ENCODE measurements at regions not wholly inside any gene's neighbourhood (a gene's known extent, or its start where the extent isn't known, plus 50 kb on each side); places are given as distances from the start of the nearest gene placed in this dataset.

- no peaks in the 10 kb centered on the region for H3K27me3 ChIP-seq (ENCODE audit: control insufficient read depth in 2 of 2, insufficient read depth in 2 of 2, low read length in 2 of 2)
- no peak overlapping the region for H3K27ac ChIP-seq (ENCODE audit: low read depth in 2 of 2, low read length in 2 of 2)
- no peak overlapping the region for H3K9ac ChIP-seq (ENCODE audit: low read depth in 1 of 2, low read length in 2 of 2)
- H3K4me3 ChIP-seq (ENCODE audit: low read length in 2 of 2): no peak overlapping the region
- H3K9me3 ChIP-seq (ENCODE audit: control insufficient read depth in 2 of 2, low read length in 2 of 2): no peaks in the 10 kb centered on the region
- no peaks in the 10 kb centered on the region for H3K4me1 ChIP-seq (ENCODE audit: control insufficient read depth in 2 of 2, insufficient read depth in 2 of 2, low read length in 2 of 2)
- no peaks in the 10 kb centered on the region for H3K36me3 ChIP-seq (ENCODE audit: control insufficient read depth in 2 of 2, insufficient read depth in 2 of 2, low read length in 2 of 2)
Measured at GRCh38 chr3:107882261-107882660, 208.6 kb downstream of the CD47 start.

GRCh38 chr3:107881509-107881908, 209.3 kb downstream of the CD47 start:
- H3K4me3 ChIP-seq (ENCODE audit: low read length in 2 of 2): no peak overlapping the region
- H3K27ac ChIP-seq (ENCODE audit: low read depth in 2 of 2, low read length in 2 of 2): no peak overlapping the region

GRCh38 chr3:107880702-107881101, 210.1 kb downstream of the CD47 start:
- no peak overlapping the region for H3K4me3 ChIP-seq (ENCODE audit: low read length in 2 of 2)

More at GRCh38 chr3:107881509-107881908, 209.3 kb downstream of the CD47 start:
- Histone ChIP-seq H3K4me1 (ENCODE audit: control insufficient read depth in 2 of 2, insufficient read depth in 2 of 2, low read length in 2 of 2) (no peaks in the 10 kb centered on the region), H3K27me3 (ENCODE audit: control insufficient read depth in 2 of 2, insufficient read depth in 2 of 2, low read length in 2 of 2) (no peaks in the 10 kb centered on the region), H3K36me3 (ENCODE audit: control insufficient read depth in 2 of 2, insufficient read depth in 2 of 2, low read length in 2 of 2) (no peaks in the 10 kb centered on the region), H3K9ac (ENCODE audit: low read depth in 1 of 2, low read length in 2 of 2) (no peak overlapping the region), H3K9me3 (ENCODE audit: control insufficient read depth in 2 of 2, low read length in 2 of 2) (no peaks in the 10 kb centered on the region)

GRCh38 chr3:107877936-107878335, 212.9 kb downstream of the CD47 start:
- Histone ChIP-seq H3K4me3 (ENCODE audit: low read length in 2 of 2) (no peak overlapping the region), H3K4me1 (ENCODE audit: control insufficient read depth in 2 of 2, insufficient read depth in 2 of 2, low read length in 2 of 2) (no peaks in the 10 kb centered on the region), H3K27me3 (ENCODE audit: control insufficient read depth in 2 of 2, insufficient read depth in 2 of 2, low read length in 2 of 2) (no peaks in the 10 kb centered on the region), H3K27ac (ENCODE audit: low read depth in 2 of 2, low read length in 2 of 2) (no peak overlapping the region), H3K36me3 (ENCODE audit: control insufficient read depth in 2 of 2, insufficient read depth in 2 of 2, low read length in 2 of 2) (no peaks in the 10 kb centered on the region), H3K9me3 (ENCODE audit: control insufficient read depth in 2 of 2, low read length in 2 of 2) (no peaks in the 10 kb centered on the region), H3K9ac (ENCODE audit: low read depth in 1 of 2, low read length in 2 of 2) (no peak overlapping the region)

More at GRCh38 chr3:107880702-107881101, 210.1 kb downstream of the CD47 start:
- Histone ChIP-seq H3K9ac (ENCODE audit: low read depth in 1 of 2, low read length in 2 of 2) (no peak overlapping the region), H3K27me3 (ENCODE audit: control insufficient read depth in 2 of 2, insufficient read depth in 2 of 2, low read length in 2 of 2) (no peaks in the 10 kb centered on the region), H3K36me3 (ENCODE audit: control insufficient read depth in 2 of 2, insufficient read depth in 2 of 2, low read length in 2 of 2) (no peaks in the 10 kb centered on the region), H3K9me3 (ENCODE audit: control insufficient read depth in 2 of 2, low read length in 2 of 2) (no peaks in the 10 kb centered on the region), H3K4me1 (ENCODE audit: control insufficient read depth in 2 of 2, insufficient read depth in 2 of 2, low read length in 2 of 2) (no peaks in the 10 kb centered on the region), H3K27ac (ENCODE audit: low read depth in 2 of 2, low read length in 2 of 2) (no peak overlapping the region)

- Histone ChIP-seq H3K27ac (ENCODE audit: low read depth in 2 of 2, low read length in 2 of 2) (no peak overlapping the region), H3K4me1 (ENCODE audit: control insufficient read depth in 2 of 2, insufficient read depth in 2 of 2, low read length in 2 of 2) (no peaks in the 10 kb centered on the region), H3K9ac (ENCODE audit: low read depth in 1 of 2, low read length in 2 of 2) (no peak overlapping the region), H3K27me3 (ENCODE audit: control insufficient read depth in 2 of 2, insufficient read depth in 2 of 2, low read length in 2 of 2) (no peaks in the 10 kb centered on the region), H3K36me3 (ENCODE audit: control insufficient read depth in 2 of 2, insufficient read depth in 2 of 2, low read length in 2 of 2) (no peaks in the 10 kb centered on the region), H3K4me3 (ENCODE audit: low read length in 2 of 2) (no peak overlapping the region), H3K9me3 (ENCODE audit: control insufficient read depth in 2 of 2, low read length in 2 of 2) (no peaks in the 10 kb centered on the region)
Measured at GRCh38 chr3:107870943-107871638, 219.7 kb downstream of the CD47 start.

GRCh38 chr3:107870096-107870495, 220.7 kb downstream of the CD47 start:
- no peak overlapping the region for H3K9ac ChIP-seq (ENCODE audit: low read depth in 1 of 2, low read length in 2 of 2)
- H3K4me1 ChIP-seq (ENCODE audit: control insufficient read depth in 2 of 2, insufficient read depth in 2 of 2, low read length in 2 of 2): no peaks in the 10 kb centered on the region
- H3K36me3 ChIP-seq (ENCODE audit: control insufficient read depth in 2 of 2, insufficient read depth in 2 of 2, low read length in 2 of 2): no peaks in the 10 kb centered on the region
- H3K4me3 ChIP-seq (ENCODE audit: low read length in 2 of 2): no peak overlapping the region
- H3K27ac ChIP-seq (ENCODE audit: low read depth in 2 of 2, low read length in 2 of 2): no peak overlapping the region
- no peaks in the 10 kb centered on the region for H3K27me3 ChIP-seq (ENCODE audit: control insufficient read depth in 2 of 2, insufficient read depth in 2 of 2, low read length in 2 of 2)
- H3K9me3 ChIP-seq (ENCODE audit: control insufficient read depth in 2 of 2, low read length in 2 of 2): no peaks in the 10 kb centered on the region

- no peak overlapping the region for H3K27ac ChIP-seq (ENCODE audit: low read depth in 2 of 2, low read length in 2 of 2)
Measured at GRCh38 chr3:107868449-107868848, 222.4 kb downstream of the CD47 start.

GRCh38 chr3:107861904-107862303, 228.9 kb downstream of the CD47 start:
- H3K27ac ChIP-seq (ENCODE audit: low read depth in 2 of 2, low read length in 2 of 2): no peak overlapping the region
- no peaks in the 10 kb centered on the region for H3K9me3 ChIP-seq (ENCODE audit: control insufficient read depth in 2 of 2, low read length in 2 of 2)
- no peak overlapping the region for H3K4me3 ChIP-seq (ENCODE audit: low read length in 2 of 2)
- H3K4me1 ChIP-seq (ENCODE audit: control insufficient read depth in 2 of 2, insufficient read depth in 2 of 2, low read length in 2 of 2): no peaks in the 10 kb centered on the region
- no peaks in the 10 kb centered on the region for H3K27me3 ChIP-seq (ENCODE audit: control insufficient read depth in 2 of 2, insufficient read depth in 2 of 2, low read length in 2 of 2)
- H3K36me3 ChIP-seq (ENCODE audit: control insufficient read depth in 2 of 2, insufficient read depth in 2 of 2, low read length in 2 of 2): no peaks in the 10 kb centered on the region
- no peak overlapping the region for H3K9ac ChIP-seq (ENCODE audit: low read depth in 1 of 2, low read length in 2 of 2)

More at GRCh38 chr3:107868449-107868848, 222.4 kb downstream of the CD47 start:
- no peak overlapping the region for H3K9ac ChIP-seq (ENCODE audit: low read depth in 1 of 2, low read length in 2 of 2)
- no peak overlapping the region for H3K4me3 ChIP-seq (ENCODE audit: low read length in 2 of 2)
- H3K36me3 ChIP-seq (ENCODE audit: control insufficient read depth in 2 of 2, insufficient read depth in 2 of 2, low read length in 2 of 2): no peaks in the 10 kb centered on the region
- H3K9me3 ChIP-seq (ENCODE audit: control insufficient read depth in 2 of 2, low read length in 2 of 2): no peaks in the 10 kb centered on the region
- no peaks in the 10 kb centered on the region for H3K4me1 ChIP-seq (ENCODE audit: control insufficient read depth in 2 of 2, insufficient read depth in 2 of 2, low read length in 2 of 2)
- H3K27me3 ChIP-seq (ENCODE audit: control insufficient read depth in 2 of 2, insufficient read depth in 2 of 2, low read length in 2 of 2): no peaks in the 10 kb centered on the region

- H3K9ac ChIP-seq (ENCODE audit: low read depth in 1 of 2, low read length in 2 of 2): no peak overlapping the region
- no peaks in the 10 kb centered on the region for H3K27me3 ChIP-seq (ENCODE audit: control insufficient read depth in 2 of 2, insufficient read depth in 2 of 2, low read length in 2 of 2)
- no peaks in the 10 kb centered on the region for H3K9me3 ChIP-seq (ENCODE audit: control insufficient read depth in 2 of 2, low read length in 2 of 2)
- H3K36me3 ChIP-seq (ENCODE audit: control insufficient read depth in 2 of 2, insufficient read depth in 2 of 2, low read length in 2 of 2): no peaks in the 10 kb centered on the region
- no peak overlapping the region for H3K4me3 ChIP-seq (ENCODE audit: low read length in 2 of 2)
- H3K27ac ChIP-seq (ENCODE audit: low read depth in 2 of 2, low read length in 2 of 2): no peak overlapping the region
- no peaks in the 10 kb centered on the region for H3K4me1 ChIP-seq (ENCODE audit: control insufficient read depth in 2 of 2, insufficient read depth in 2 of 2, low read length in 2 of 2)
Measured at GRCh38 chr3:107861422-107861821, 229.4 kb downstream of the CD47 start.
